ENCODE measurements at regions not wholly inside any gene's neighbourhood (a gene's known extent, or its start where the extent isn't known, plus 50 kb on each side); places are given as distances from the start of the nearest gene placed in this dataset.
"Not testable (repeated sequence)": the region's sequence is repeated elsewhere in the genome, so short reads cannot be mapped to it uniquely, and the experiment has no call there.

- Mint-ChIP-seq H3K36me3 (no peaks in the 10 kb centered on the region), H3K4me1 (no peaks in the 10 kb centered on the region), H3K27me3 (peaks cover 4% of the 10 kb centered on the region), H3K9me3 (no peaks in the 10 kb centered on the region), H3K4me3 (no peak overlapping the region), H3K27ac (no peak overlapping the region)
- DNase-seq (ENCODE audit: low spot score in 2 of 2) (peak; percentile 27 to 32), ATAC-seq (ENCODE audit: low read depth) (peak; percentile 44)
Observed at GRCh38 chr18:59988098-59988706, 88.4 kb downstream of the PMAIP1 start.

- DNase-seq (ENCODE audit: low spot score in 2 of 2) (no peak), ATAC-seq (ENCODE audit: low read depth) (no peak)
- H3K4me3 Mint-ChIP-seq, result no peak overlapping the region
- no peak overlapping the region for H3K27ac Mint-ChIP-seq
- H3K4me1 Mint-ChIP-seq, result no peaks in the 10 kb centered on the region
- no peaks in the 10 kb centered on the region for H3K36me3 Mint-ChIP-seq
- H3K27me3 Mint-ChIP-seq, result peaks cover 2% of the 10 kb centered on the region
- no peaks in the 10 kb centered on the region for H3K9me3 Mint-ChIP-seq
Observed at GRCh38 chr18:59987102-59987501, 87.3 kb downstream of the PMAIP1 start.

DNA sequence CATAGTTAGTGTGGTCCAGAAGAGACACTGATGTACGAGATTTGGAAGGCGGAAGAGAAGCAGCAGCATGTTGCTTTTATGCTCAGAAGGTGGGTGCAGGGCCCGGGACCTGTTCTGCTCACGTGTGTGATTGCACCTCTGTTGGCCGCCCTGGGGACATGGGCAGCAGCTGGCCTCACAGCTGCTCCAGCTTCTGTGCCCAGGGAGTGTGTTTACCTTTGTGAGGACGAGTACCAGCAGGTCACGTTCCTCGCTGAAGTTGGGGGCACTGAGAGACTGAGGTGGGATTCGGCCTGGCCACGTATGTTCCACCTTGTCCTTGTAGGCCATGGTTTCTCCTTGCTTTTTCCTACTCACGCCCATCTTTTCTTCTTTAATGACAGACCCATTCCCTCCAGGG, 86.3 kb downstream of the PMAIP1 start:
- Mint-ChIP-seq H3K27me3 (peaks cover 2% of the 10 kb centered on the region), H3K4me1 (no peaks in the 10 kb centered on the region), H3K9me3 (no peaks in the 10 kb centered on the region), H3K36me3 (no peaks in the 10 kb centered on the region), H3K27ac (no peak overlapping the region), H3K4me3 (no peak overlapping the region)
- no peak for ATAC-seq (ENCODE audit: low read depth)
- DNase-seq (ENCODE audit: low spot score in 2 of 2), result no peak

- no peaks in the 10 kb centered on the region for H3K4me1 Mint-ChIP-seq
- H3K27ac Mint-ChIP-seq, result no peak overlapping the region
- H3K27me3 Mint-ChIP-seq, result peaks cover 2% of the 10 kb centered on the region
- no peak overlapping the region for H3K4me3 Mint-ChIP-seq
- DNase-seq (ENCODE audit: low spot score in 2 of 2) (no peak), ATAC-seq (ENCODE audit: low read depth) (no peak)
- no peaks in the 10 kb centered on the region for H3K9me3 Mint-ChIP-seq
- no peaks in the 10 kb centered on the region for H3K36me3 Mint-ChIP-seq
Observed at GRCh38 chr18:59985289-59985688, 85.5 kb downstream of the PMAIP1 start.

GRCh38 chr18:59983506-59983905, 83.7 kb downstream of the PMAIP1 start:
- Mint-ChIP-seq H3K36me3 (no peaks in the 10 kb centered on the region), H3K27me3 (no peaks in the 10 kb centered on the region), H3K4me3 (no peak overlapping the region), H3K27ac (no peak overlapping the region), H3K4me1 (peaks cover 4% of the 10 kb centered on the region), H3K9me3 (no peaks in the 10 kb centered on the region)
- DNase-seq (ENCODE audit: low spot score in 2 of 2) (no peak), ATAC-seq (ENCODE audit: low read depth) (no peak)

GRCh38 chr18:59980188-59980637, 80.4 kb downstream of the PMAIP1 start:
- H3K4me3 Mint-ChIP-seq, result no peak overlapping the region
- no peaks in the 10 kb centered on the region for H3K36me3 Mint-ChIP-seq
- H3K27ac Mint-ChIP-seq, result no peak overlapping the region
- peaks cover 1% of the 10 kb centered on the region for H3K27me3 Mint-ChIP-seq
- DNase-seq (ENCODE audit: low spot score in 2 of 2) (no peak), ATAC-seq (ENCODE audit: low read depth) (no peak)
- no peaks in the 10 kb centered on the region for H3K9me3 Mint-ChIP-seq
- H3K4me1 Mint-ChIP-seq, result peaks cover 4% of the 10 kb centered on the region

- no peak overlapping the region for H3K4me3 Mint-ChIP-seq
- no peak for DNase-seq (ENCODE audit: low spot score in 2 of 2)
- H3K4me1 Mint-ChIP-seq, result peaks cover 8% of the 10 kb centered on the region
- H3K27me3 Mint-ChIP-seq, result peaks cover 2% of the 10 kb centered on the region
- H3K36me3 Mint-ChIP-seq, result no peaks in the 10 kb centered on the region
- ATAC-seq (ENCODE audit: low read depth), result no peak
- no peaks in the 10 kb centered on the region for H3K9me3 Mint-ChIP-seq
- H3K27ac Mint-ChIP-seq, result no peak overlapping the region
Observed at GRCh38 chr18:59971871-59972428, 72.2 kb downstream of the PMAIP1 start.

- not testable (repeated sequence) for ATAC-seq (ENCODE audit: low read depth); H3K9me3 Mint-ChIP-seq; H3K36me3 Mint-ChIP-seq; DNase-seq (ENCODE audit: low spot score in 2 of 2); H3K27me3 Mint-ChIP-seq; H3K4me1 Mint-ChIP-seq
- Mint-ChIP-seq H3K27ac (peak overlapping the region; percentile 65), H3K4me3 (peak overlapping the region; percentile 33)
Observed at GRCh38 chr18:59971144-59971543, 71.3 kb downstream of the PMAIP1 start.

DNA sequence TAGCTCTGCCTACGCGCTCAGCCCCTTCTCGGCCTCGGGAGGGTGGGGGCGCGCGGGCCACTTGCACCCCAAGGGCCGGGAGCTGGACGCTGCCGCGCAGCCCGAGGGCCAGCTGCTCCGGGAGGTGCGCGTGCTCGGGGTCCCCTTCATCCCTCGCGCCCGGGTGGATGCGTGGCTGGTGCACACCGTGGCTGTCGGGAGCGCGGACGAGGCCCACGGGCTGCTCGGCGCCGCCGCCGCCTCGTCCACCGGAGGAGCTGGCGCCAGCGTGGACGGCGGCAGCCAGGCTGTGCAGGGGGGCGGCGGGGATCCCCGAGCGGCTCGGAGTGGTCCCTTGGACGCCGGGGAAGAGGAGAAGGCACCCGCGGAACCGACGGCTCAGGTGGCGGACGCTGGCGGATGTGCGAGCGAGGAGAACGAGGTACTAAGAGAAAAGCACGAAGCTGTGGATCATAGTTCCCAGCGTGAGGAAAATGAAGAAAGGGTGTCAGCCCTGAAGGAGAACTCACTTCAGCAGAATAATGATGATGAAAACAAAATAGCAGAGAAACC, 69.8 kb downstream of the PMAIP1 start:
- H3K27me3 Mint-ChIP-seq; DNase-seq (ENCODE audit: low spot score in 2 of 2); H3K4me1 Mint-ChIP-seq; H3K27ac Mint-ChIP-seq; ATAC-seq (ENCODE audit: low read depth); H3K9me3 Mint-ChIP-seq; H3K36me3 Mint-ChIP-seq; H3K4me3 Mint-ChIP-seq: not testable (repeated sequence)

- H3K4me3 Mint-ChIP-seq, result no peak overlapping the region
- H3K27ac Mint-ChIP-seq, result no peak overlapping the region
- DNase-seq (ENCODE audit: low spot score in 2 of 2), result no peak
- peaks cover 8% of the 10 kb centered on the region for H3K4me1 Mint-ChIP-seq
- H3K36me3 Mint-ChIP-seq, result no peaks in the 10 kb centered on the region
- no peak for ATAC-seq (ENCODE audit: low read depth)
- H3K27me3 Mint-ChIP-seq, result no peaks in the 10 kb centered on the region
- H3K9me3 Mint-ChIP-seq, result no peaks in the 10 kb centered on the region
Observed at GRCh38 chr18:59968583-59968982, 68.8 kb downstream of the PMAIP1 start.

- Mint-ChIP-seq H3K36me3 (no peaks in the 10 kb centered on the region), H3K4me3 (no peak overlapping the region), H3K4me1 (peaks cover 10% of the 10 kb centered on the region), H3K27me3 (no peaks in the 10 kb centered on the region), H3K27ac (no peak overlapping the region), H3K9me3 (no peaks in the 10 kb centered on the region)
- no peak for ATAC-seq (ENCODE audit: low read depth)
- DNase-seq (ENCODE audit: low spot score in 2 of 2), result no peak
Observed at GRCh38 chr18:59967878-59968277, 68.1 kb downstream of the PMAIP1 start.

- H3K27me3 Mint-ChIP-seq, result no peaks in the 10 kb centered on the region
Observed at GRCh38 chr18:59966913-59967312, 67.1 kb downstream of the PMAIP1 start.

DNA sequence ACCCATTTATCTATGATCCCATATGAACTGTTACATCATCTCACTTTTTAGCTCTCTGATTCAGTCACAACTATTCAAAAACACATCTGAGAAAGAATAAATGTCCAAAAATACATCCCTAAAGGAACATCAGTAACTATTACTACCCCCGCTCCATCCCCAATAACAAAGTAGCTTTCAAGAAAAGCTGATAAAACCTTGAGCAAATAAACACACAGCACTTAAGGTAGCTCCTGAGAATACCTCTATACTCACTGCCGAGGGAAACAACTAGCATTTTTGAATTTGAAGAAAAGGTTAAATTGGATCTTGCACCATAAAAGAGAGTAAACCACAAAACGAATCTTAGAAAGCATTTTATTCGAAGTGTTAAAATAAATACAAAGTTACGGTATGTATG, 63.4 kb downstream of the PMAIP1 start:
- no peak overlapping the region for H3K4me3 Mint-ChIP-seq

More at GRCh38 chr18:59966913-59967312, 67.1 kb downstream of the PMAIP1 start:
- Mint-ChIP-seq H3K36me3 (no peaks in the 10 kb centered on the region), H3K4me3 (no peak overlapping the region), H3K9me3 (no peaks in the 10 kb centered on the region), H3K27ac (no peak overlapping the region), H3K4me1 (peaks cover 10% of the 10 kb centered on the region)
- ATAC-seq (ENCODE audit: low read depth) (no peak), DNase-seq (ENCODE audit: low spot score in 2 of 2) (no peak)

DNA sequence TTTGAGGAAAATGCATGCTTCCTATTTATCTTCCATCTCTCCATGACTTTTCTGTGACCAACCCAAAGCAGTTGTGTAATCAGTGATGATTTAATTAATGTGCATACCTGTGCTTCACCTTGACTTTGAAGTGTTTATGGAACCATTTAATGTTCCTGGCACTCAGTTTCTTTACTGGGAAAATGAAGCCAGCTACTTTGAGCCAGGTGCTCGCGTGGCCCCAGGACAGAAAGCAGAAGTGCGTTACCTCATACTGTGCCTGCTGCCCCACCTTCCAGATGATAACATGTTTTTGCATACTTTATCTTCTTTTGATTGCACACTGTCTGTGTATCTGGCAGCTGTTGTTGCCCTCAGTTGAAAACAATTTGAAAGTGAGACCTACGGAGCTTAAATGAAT, 61.3 kb downstream of the PMAIP1 start:
- peak overlapping the region; percentile 65 for H3K4me3 Mint-ChIP-seq
- H3K27me3 Mint-ChIP-seq, result no peaks in the 10 kb centered on the region
- peaks cover 2% of the 10 kb centered on the region for H3K36me3 Mint-ChIP-seq
- DNase-seq (ENCODE audit: low spot score in 2 of 2) (peak in 1 of 2 donors; percentile 37), ATAC-seq (ENCODE audit: low read depth) (peak; percentile 99)
- peaks cover 2% of the 10 kb centered on the region for H3K9me3 Mint-ChIP-seq
- H3K4me1 Mint-ChIP-seq, result peaks cover 33% of the 10 kb centered on the region
- peak overlapping the region; percentile 86 for H3K27ac Mint-ChIP-seq

More for the DNA sequence above, 63.4 kb downstream of the PMAIP1 start:
- no peak for DNase-seq (ENCODE audit: low spot score in 2 of 2)
- peaks cover 2% of the 10 kb centered on the region for H3K36me3 Mint-ChIP-seq
- H3K27me3 Mint-ChIP-seq, result no peaks in the 10 kb centered on the region
- H3K4me1 Mint-ChIP-seq, result peaks cover 24% of the 10 kb centered on the region
- peaks cover 2% of the 10 kb centered on the region for H3K9me3 Mint-ChIP-seq
- no peak overlapping the region for H3K27ac Mint-ChIP-seq
- ATAC-seq (ENCODE audit: low read depth), result no peak

DNA sequence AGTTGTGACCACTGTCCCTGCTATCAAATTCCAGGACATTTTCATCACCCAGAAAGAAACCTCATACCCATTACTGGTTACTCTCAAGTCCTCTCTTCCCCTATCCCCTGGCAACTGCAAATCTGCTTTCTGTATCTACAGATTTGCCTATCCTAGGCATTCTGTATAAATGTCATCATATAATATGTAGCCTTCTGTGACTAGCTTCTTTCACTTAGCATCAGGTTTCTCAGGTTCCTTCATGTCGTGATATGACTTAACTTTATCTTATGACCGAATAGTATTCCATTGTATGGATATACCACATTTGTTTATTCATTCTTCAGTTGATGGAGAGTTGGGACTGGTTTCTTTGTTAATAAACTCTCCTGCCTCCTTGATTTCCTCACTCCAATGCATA, 60.5 kb downstream of the PMAIP1 start:
- no peaks in the 10 kb centered on the region for H3K27me3 Mint-ChIP-seq
- H3K36me3 Mint-ChIP-seq, result peaks cover 2% of the 10 kb centered on the region
- H3K4me1 Mint-ChIP-seq, result peaks cover 33% of the 10 kb centered on the region
- ATAC-seq (ENCODE audit: low read depth) (no peak), DNase-seq (ENCODE audit: low spot score in 2 of 2) (no peak)
- H3K27ac Mint-ChIP-seq, result peak overlapping the region; percentile 86
- no peak overlapping the region for H3K4me3 Mint-ChIP-seq
- H3K9me3 Mint-ChIP-seq, result peaks cover 2% of the 10 kb centered on the region

Measured in memory B cell (primary cell).